ENCODE measurements at regions not wholly inside any gene's neighbourhood (a gene's known extent, or its start where the extent isn't known, plus 50 kb on each side); places are given as distances from the start of the nearest gene placed in this dataset.

DNA sequence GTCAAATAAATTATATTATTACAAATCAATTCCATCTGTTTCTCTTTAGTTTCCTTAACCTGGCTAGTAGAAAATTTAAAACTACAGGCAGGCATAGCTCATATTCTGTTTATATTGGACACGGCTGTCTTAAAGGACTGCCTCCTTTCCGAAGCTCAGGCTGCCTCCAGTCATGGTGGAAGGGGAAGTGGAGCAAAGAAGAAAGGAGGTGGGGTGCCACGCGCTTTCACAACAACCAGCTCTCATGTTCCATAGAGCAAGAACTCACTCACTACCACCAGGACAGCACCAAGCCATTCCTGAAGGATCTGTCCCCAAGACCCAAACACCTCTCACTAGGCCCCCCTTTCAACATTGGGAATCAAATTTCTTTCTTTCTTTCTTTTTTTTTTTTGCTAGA lies 149.3 kb upstream of the KCNJ18 start:
- TF ChIP-seq, protein P1, sequence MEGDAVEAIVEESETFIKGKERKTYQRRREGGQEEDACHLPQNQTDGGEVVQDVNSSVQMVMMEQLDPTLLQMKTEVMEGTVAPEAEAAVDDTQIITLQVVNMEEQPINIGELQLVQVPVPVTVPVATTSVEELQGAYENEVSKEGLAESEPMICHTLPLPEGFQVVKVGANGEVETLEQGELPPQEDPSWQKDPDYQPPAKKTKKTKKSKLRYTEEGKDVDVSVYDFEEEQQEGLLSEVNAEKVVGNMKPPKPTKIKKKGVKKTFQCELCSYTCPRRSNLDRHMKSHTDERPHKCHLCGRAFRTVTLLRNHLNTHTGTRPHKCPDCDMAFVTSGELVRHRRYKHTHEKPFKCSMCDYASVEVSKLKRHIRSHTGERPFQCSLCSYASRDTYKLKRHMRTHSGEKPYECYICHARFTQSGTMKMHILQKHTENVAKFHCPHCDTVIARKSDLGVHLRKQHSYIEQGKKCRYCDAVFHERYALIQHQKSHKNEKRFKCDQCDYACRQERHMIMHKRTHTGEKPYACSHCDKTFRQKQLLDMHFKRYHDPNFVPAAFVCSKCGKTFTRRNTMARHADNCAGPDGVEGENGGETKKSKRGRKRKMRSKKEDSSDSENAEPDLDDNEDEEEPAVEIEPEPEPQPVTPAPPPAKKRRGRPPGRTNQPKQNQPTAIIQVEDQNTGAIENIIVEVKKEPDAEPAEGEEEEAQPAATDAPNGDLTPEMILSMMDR (IDR thresholded peaks at IDR 0.05; ENCODE audit: low read length) = no peak
- no peak for TF ChIP-seq EZH2 (optimal IDR thresholded peaks at IDR 0.05; ENCODE audit: low read depth, low read length)
